ENCODE measurements at regions not wholly inside any gene's neighbourhood (a gene's known extent, or its start where the extent isn't known, plus 50 kb on each side); places are given as distances from the start of the nearest gene placed in this dataset.

DNA sequence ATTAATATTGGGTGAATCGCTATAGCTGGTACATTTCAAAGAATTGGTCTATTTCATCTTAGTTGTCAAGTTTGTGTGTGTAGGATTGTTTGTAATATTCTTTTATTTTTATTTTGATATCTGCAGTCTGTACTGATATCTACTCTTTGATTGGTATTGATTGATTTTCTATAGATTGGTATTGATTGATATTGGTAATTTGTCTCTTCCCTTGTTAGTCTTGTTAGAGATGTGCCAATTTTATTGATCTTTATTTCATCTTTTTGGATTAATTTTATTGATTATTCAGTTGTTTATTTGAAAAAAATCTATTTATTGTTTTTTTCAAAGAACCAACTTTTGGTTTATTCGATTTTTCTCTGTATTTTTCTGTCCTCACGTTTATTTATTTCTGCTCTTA lies 61.4 kb downstream of the TM2D3 start:
- no peaks in the 10 kb centered on the region for H3F3A ChIP-seq (replicated peaks; ENCODE audit: low read depth)
- no peaks in the 10 kb centered on the region for H3K79me2 ChIP-seq (replicated peaks; ENCODE audit: insufficient read depth)
- Mint-ChIP-seq H3K4me3 (no peak overlapping the region), H3K36me3 (ENCODE audit: low read depth) (no peaks in the 10 kb centered on the region), H3K27me3 (ENCODE audit: insufficient read depth, low read depth, poor library complexity) (no peaks in the 10 kb centered on the region), H3K4me1 (no peaks in the 10 kb centered on the region), H3K9me3 (peaks cover 9% of the 10 kb centered on the region; the same call in 1 of the 3 replicates), H3K27ac (no peak overlapping the region)
- no peak overlapping the region for H3K27ac ChIP-seq (ENCODE audit: low read depth)
- H3K36me3 ChIP-seq (ENCODE audit: insufficient read depth), result no peaks in the 10 kb centered on the region
- H4K20me1 ChIP-seq (replicated peaks; ENCODE audit: insufficient read depth), result no peaks in the 10 kb centered on the region
- H3K27me3 ChIP-seq (ENCODE audit: insufficient read depth), result no peaks in the 10 kb centered on the region
- no peak overlapping the region for H2AFZ ChIP-seq
- ATAC-seq (no peak), DNase-seq (ENCODE audit: low spot score) (no peak)
- no peaks in the 10 kb centered on the region for H3K4me1 ChIP-seq (ENCODE audit: insufficient read depth)
- TF ChIP-seq ZNF331 (CRISPR knock-in tag; IDR thresholded peaks at IDR 0.05; ENCODE audit: low read depth), result no peak
- TF ChIP-seq, protein P1, sequence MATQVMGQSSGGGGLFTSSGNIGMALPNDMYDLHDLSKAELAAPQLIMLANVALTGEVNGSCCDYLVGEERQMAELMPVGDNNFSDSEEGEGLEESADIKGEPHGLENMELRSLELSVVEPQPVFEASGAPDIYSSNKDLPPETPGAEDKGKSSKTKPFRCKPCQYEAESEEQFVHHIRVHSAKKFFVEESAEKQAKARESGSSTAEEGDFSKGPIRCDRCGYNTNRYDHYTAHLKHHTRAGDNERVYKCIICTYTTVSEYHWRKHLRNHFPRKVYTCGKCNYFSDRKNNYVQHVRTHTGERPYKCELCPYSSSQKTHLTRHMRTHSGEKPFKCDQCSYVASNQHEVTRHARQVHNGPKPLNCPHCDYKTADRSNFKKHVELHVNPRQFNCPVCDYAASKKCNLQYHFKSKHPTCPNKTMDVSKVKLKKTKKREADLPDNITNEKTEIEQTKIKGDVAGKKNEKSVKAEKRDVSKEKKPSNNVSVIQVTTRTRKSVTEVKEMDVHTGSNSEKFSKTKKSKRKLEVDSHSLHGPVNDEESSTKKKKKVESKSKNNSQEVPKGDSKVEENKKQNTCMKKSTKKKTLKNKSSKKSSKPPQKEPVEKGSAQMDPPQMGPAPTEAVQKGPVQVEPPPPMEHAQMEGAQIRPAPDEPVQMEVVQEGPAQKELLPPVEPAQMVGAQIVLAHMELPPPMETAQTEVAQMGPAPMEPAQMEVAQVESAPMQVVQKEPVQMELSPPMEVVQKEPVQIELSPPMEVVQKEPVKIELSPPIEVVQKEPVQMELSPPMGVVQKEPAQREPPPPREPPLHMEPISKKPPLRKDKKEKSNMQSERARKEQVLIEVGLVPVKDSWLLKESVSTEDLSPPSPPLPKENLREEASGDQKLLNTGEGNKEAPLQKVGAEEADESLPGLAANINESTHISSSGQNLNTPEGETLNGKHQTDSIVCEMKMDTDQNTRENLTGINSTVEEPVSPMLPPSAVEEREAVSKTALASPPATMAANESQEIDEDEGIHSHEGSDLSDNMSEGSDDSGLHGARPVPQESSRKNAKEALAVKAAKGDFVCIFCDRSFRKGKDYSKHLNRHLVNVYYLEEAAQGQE (IDR thresholded peaks at IDR 0.05; ENCODE audit: unreplicated experiment), result no peak
- TF ChIP-seq NANOG (IDR thresholded peaks at IDR 0.05; ENCODE audit: borderline replicate concordance), result no peak
- TF ChIP-seq, protein P2, sequence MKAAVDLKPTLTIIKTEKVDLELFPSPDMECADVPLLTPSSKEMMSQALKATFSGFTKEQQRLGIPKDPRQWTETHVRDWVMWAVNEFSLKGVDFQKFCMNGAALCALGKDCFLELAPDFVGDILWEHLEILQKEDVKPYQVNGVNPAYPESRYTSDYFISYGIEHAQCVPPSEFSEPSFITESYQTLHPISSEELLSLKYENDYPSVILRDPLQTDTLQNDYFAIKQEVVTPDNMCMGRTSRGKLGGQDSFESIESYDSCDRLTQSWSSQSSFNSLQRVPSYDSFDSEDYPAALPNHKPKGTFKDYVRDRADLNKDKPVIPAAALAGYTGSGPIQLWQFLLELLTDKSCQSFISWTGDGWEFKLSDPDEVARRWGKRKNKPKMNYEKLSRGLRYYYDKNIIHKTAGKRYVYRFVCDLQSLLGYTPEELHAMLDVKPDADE (IDR thresholded peaks at IDR 0.05), result no peak
- no peak for TF ChIP-seq CREB1 (CRISPR knock-in tag; IDR thresholded peaks at IDR 0.05; ENCODE audit: low read depth)
- no peak for TF ChIP-seq ZNF114 (CRISPR knock-in tag; IDR thresholded peaks at IDR 0.05)
- TF ChIP-seq EZH2phosphoT487 (IDR thresholded peaks at IDR 0.05; ENCODE audit: unreplicated experiment), result no peak
- TF ChIP-seq, protein P3, sequence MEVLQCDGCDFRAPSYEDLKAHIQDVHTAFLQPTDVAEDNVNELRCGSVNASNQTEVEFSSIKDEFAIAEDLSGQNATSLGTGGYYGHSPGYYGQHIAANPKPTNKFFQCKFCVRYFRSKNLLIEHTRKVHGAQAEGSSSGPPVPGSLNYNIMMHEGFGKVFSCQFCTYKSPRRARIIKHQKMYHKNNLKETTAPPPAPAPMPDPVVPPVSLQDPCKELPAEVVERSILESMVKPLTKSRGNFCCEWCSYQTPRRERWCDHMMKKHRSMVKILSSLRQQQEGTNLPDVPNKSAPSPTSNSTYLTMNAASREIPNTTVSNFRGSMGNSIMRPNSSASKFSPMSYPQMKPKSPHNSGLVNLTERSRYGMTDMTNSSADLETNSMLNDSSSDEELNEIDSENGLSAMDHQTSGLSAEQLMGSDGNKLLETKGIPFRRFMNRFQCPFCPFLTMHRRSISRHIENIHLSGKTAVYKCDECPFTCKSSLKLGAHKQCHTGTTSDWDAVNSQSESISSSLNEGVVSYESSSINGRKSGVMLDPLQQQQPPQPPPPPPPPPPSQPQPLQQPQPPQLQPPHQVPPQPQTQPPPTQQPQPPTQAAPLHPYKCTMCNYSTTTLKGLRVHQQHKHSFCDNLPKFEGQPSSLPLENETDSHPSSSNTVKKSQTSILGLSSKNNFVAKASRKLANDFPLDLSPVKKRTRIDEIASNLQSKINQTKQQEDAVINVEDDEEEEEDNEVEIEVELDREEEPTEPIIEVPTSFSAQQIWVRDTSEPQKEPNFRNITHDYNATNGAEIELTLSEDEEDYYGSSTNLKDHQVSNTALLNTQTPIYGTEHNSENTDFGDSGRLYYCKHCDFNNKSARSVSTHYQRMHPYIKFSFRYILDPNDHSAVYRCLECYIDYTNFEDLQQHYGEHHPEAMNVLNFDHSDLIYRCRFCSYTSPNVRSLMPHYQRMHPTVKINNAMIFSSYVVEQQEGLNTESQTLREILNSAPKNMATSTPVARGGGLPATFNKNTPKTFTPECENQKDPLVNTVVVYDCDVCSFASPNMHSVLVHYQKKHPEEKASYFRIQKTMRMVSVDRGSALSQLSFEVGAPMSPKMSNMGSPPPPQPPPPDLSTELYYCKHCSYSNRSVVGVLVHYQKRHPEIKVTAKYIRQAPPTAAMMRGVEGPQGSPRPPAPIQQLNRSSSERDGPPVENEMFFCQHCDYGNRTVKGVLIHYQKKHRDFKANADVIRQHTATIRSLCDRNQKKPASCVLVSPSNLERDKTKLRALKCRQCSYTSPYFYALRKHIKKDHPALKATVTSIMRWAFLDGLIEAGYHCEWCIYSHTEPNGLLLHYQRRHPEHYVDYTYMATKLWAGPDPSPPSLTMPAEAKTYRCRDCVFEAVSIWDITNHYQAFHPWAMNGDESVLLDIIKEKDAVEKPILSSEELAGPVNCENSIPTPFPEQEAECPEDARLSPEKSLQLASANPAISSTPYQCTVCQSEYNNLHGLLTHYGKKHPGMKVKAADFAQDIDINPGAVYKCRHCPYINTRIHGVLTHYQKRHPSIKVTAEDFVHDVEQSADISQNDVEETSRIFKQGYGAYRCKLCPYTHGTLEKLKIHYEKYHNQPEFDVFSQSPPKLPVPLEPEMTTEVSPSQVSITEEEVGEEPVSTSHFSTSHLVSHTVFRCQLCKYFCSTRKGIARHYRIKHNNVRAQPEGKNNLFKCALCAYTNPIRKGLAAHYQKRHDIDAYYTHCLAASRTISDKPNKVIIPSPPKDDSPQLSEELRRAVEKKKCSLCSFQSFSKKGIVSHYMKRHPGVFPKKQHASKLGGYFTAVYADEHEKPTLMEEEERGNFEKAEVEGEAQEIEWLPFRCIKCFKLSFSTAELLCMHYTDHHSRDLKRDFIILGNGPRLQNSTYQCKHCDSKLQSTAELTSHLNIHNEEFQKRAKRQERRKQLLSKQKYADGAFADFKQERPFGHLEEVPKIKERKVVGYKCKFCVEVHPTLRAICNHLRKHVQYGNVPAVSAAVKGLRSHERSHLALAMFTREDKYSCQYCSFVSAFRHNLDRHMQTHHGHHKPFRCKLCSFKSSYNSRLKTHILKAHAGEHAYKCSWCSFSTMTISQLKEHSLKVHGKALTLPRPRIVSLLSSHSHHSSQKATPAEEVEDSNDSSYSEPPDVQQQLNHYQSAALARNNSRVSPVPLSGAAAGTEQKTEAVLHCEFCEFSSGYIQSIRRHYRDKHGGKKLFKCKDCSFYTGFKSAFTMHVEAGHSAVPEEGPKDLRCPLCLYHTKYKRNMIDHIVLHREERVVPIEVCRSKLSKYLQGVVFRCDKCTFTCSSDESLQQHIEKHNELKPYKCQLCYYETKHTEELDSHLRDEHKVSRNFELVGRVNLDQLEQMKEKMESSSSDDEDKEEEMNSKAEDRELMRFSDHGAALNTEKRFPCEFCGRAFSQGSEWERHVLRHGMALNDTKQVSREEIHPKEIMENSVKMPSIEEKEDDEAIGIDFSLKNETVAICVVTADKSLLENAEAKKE (CRISPR knock-in tag; IDR thresholded peaks at IDR 0.05), result no peak
- TF ChIP-seq, protein P4, sequence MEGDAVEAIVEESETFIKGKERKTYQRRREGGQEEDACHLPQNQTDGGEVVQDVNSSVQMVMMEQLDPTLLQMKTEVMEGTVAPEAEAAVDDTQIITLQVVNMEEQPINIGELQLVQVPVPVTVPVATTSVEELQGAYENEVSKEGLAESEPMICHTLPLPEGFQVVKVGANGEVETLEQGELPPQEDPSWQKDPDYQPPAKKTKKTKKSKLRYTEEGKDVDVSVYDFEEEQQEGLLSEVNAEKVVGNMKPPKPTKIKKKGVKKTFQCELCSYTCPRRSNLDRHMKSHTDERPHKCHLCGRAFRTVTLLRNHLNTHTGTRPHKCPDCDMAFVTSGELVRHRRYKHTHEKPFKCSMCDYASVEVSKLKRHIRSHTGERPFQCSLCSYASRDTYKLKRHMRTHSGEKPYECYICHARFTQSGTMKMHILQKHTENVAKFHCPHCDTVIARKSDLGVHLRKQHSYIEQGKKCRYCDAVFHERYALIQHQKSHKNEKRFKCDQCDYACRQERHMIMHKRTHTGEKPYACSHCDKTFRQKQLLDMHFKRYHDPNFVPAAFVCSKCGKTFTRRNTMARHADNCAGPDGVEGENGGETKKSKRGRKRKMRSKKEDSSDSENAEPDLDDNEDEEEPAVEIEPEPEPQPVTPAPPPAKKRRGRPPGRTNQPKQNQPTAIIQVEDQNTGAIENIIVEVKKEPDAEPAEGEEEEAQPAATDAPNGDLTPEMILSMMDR (conservative IDR thresholded peaks at IDR 0.05; ENCODE audit: low read depth in 2 of 2), result no peak
- no peak for TF ChIP-seq JUNB (IDR thresholded peaks at IDR 0.05; ENCODE audit: unreplicated experiment)
- TF ChIP-seq STAT1 (IDR thresholded peaks at IDR 0.05; ENCODE audit: unreplicated experiment), result no peak
- TF ChIP-seq EZH2 (IDR thresholded peaks at IDR 0.05; ENCODE audit: low read depth, unreplicated experiment), result no peak
- TF ChIP-seq POLR2AphosphoS5 (IDR thresholded peaks at IDR 0.05; ENCODE audit: low read depth), result no peak
- no peak overlapping the region for H3K4me2 ChIP-seq
- no peaks in the 10 kb centered on the region for H3K9me2 ChIP-seq (ENCODE audit: insufficient read depth)
- no peak overlapping the region for H3K4me3 ChIP-seq

All from GM23338 (cell line).